H1 (cell line): ENCODE measurements at regions not wholly inside any gene's neighbourhood (a gene's known extent, or its start where the extent isn't known, plus 50 kb on each side); places are given as distances from the start of the nearest gene placed in this dataset.

ENCODE experiments used
- CTCF ChIA-PET: fragments of 300-600 bp; sonication (Branson Sonifier 250); formaldehyde crosslinking; loops from one replicate; lab custom pipeline; 2021; ENCODE audit not compliant: partially characterized antibody; lab: Charles Lee
- POLR2A ChIA-PET: fragments of 300-600 bp; sonication (Branson Sonifier 250); formaldehyde crosslinking; loops from one replicate; lab custom pipeline; 2021; ENCODE audit warnings: inconsistent platforms; ENCODE audit not compliant: partially characterized antibody; lab: Charles Lee
- DNase-seq, 2 experiments: peaks; one replicate each; pipeline versions ENCODE4 v3.0.0 to v3.0.0-alpha.2; 2010 to 2022; ENCODE audit warnings: low spot score in 2 of 2, low read depth in 1 of 2, mixed read lengths in 1 of 2
- FAIRE-seq: peaks from 2 replicates; lab custom pipeline; 2011; peaks lifted over from hg19 to GRCh38; lab: Jason Lieb, UNC
- H2AFZ ChIP-seq: 2 replicates; pipeline ENCODE4 v1.8.1; 2012; ENCODE audit warnings: low read length, inconsistent platforms
- H2AK5ac ChIP-seq: 2 replicates; pipeline ENCODE4 v1.6.1; 2013; ENCODE audit warnings: low read depth, low read length
- H2BK120ac ChIP-seq: replicated peaks from 2 replicates; pipeline ENCODE3; 2013; ENCODE audit warnings: low read depth, low read length, inconsistent platforms
- H2BK12ac ChIP-seq: 2 replicates; pipeline ENCODE4 v1.6.1; 2013; ENCODE audit warnings: low read depth, low read length
- H2BK15ac ChIP-seq: 2 replicates; pipeline ENCODE4 v1.6.1; 2013; ENCODE audit warnings: low read length
- H2BK20ac ChIP-seq: 2 replicates; pipeline ENCODE4 v1.6.1; 2013; ENCODE audit warnings: low read length
- H2BK5ac ChIP-seq: 2 replicates; pipeline ENCODE4 v1.6.1; 2013; ENCODE audit warnings: low read depth, low read length
- H3K14ac ChIP-seq: 2 replicates; pipeline ENCODE4 v1.6.1; 2013; ENCODE audit warnings: inconsistent platforms; ENCODE audit not compliant: insufficient read length
- H3K18ac ChIP-seq: 2 replicates; pipeline ENCODE4 v1.6.1; 2013; ENCODE audit warnings: low read length; ENCODE audit errors: extremely low read depth
- H3K23ac ChIP-seq: 2 replicates; pipeline ENCODE4 v1.6.1; 2013; ENCODE audit warnings: inconsistent platforms; ENCODE audit not compliant: insufficient read length
- H3K23me2 ChIP-seq: 2 replicates; pipeline ENCODE4 v1.6.1; 2013; ENCODE audit warnings: low read depth, low read length
- H3K27ac ChIP-seq: 2 replicates; pipeline ENCODE4 v1.6.1; 2011; ENCODE audit warnings: low read depth, low read length, inconsistent platforms
- H3K27me3 ChIP-seq, 4 experiments: replicated peaks in 1 of 4; 1 replicate in 1 of 4; 2 replicates in 3 of 4; pipeline versions ENCODE4 v1.6.1 to v1.8.1; 2011 to 2013; ENCODE audit warnings: low read length in 3 of 4, mild to moderate bottlenecking in 3 of 4, inconsistent platforms in 2 of 4, mixed read lengths in 2 of 4, moderate library complexity in 1 of 4; ENCODE audit not compliant: control insufficient read depth in 3 of 4, insufficient read depth in 3 of 4; ENCODE audit errors: extremely low read depth in 1 of 4
- H3K36me3 ChIP-seq, 4 experiments: 2 replicates each; pipeline versions ENCODE4 v1.6.1 to v1.8.1; 2011 to 2013; ENCODE audit warnings: mild to moderate bottlenecking in 4 of 4, low read length in 3 of 4, moderate library complexity in 2 of 4, control low read depth in 1 of 4, inconsistent platforms in 1 of 4; ENCODE audit not compliant: insufficient read depth in 4 of 4, control insufficient read depth in 2 of 4
- H3K4ac ChIP-seq: replicated peaks from 2 replicates; pipeline ENCODE3; 2013; ENCODE audit warnings: low read length, low read depth, mixed read lengths, inconsistent platforms; ENCODE audit not compliant: insufficient read length
- H3K4me1 ChIP-seq, 4 experiments: replicated peaks in 1 of 4; 1 replicate in 1 of 4; 2 replicates in 3 of 4; pipeline versions ENCODE4 v1.6.1 to v1.8.1; 2011 to 2013; ENCODE audit warnings: low read length in 3 of 4, inconsistent platforms in 2 of 4, mixed read lengths in 1 of 4; ENCODE audit not compliant: insufficient read depth in 4 of 4, control insufficient read depth in 3 of 4
- H3K4me2 ChIP-seq, 2 experiments: 2 replicates each; pipeline versions ENCODE4 v1.6.1 to v1.8.1; 2011 to 2013; ENCODE audit warnings: low read depth in 2 of 2, low read length in 2 of 2, control low read depth in 1 of 2, inconsistent platforms in 1 of 2, mild to moderate bottlenecking in 1 of 2; ENCODE audit not compliant: insufficient read depth in 1 of 2
- H3K4me3 ChIP-seq, 4 experiments: fragments of 200-600, 300-600 bp in 1 of 4; sonication (generic), shearing (Covaris generic), sonication (Bioruptor Twin) in 1 of 4; 2 replicates each; pipeline versions ENCODE4 v1.5.1 to v1.8.1; 2011 to 2016; ENCODE audit warnings: low read length in 4 of 4, low read depth in 3 of 4, control low read depth in 2 of 4, inconsistent platforms in 2 of 4, mild to moderate bottlenecking in 2 of 4, mixed read lengths in 1 of 4, moderate library complexity in 1 of 4; ENCODE audit not compliant: insufficient read depth in 2 of 4; ENCODE audit errors: extremely low read depth in 1 of 4
- H3K56ac ChIP-seq: replicated peaks from 2 replicates; pipeline ENCODE3; 2013; ENCODE audit warnings: low read depth, mild to moderate bottlenecking, mixed read lengths, low read length, inconsistent platforms; ENCODE audit not compliant: insufficient read length
- H3K79me1 ChIP-seq: 2 replicates; pipeline ENCODE4 v1.6.1; 2013; ENCODE audit warnings: low read depth, low read length, control low read depth
- H3K79me2 ChIP-seq, 2 experiments: 2 replicates each; pipeline versions ENCODE4 v1.6.1 to v1.8.1; 2012 to 2013; ENCODE audit warnings: low read length in 2 of 2, mild to moderate bottlenecking in 2 of 2, inconsistent platforms in 1 of 2; ENCODE audit not compliant: insufficient read depth in 2 of 2, control insufficient read depth in 1 of 2
- H3K9ac ChIP-seq, 4 experiments: replicated peaks in 1 of 4; 1 replicate in 1 of 4; 2 replicates in 3 of 4; pipeline versions ENCODE4 v1.6.1 to v1.8.1; 2011 to 2013; ENCODE audit warnings: low read depth in 3 of 4, low read length in 3 of 4, control low read depth in 2 of 4, mild to moderate bottlenecking in 2 of 4, moderate library complexity in 2 of 4, inconsistent platforms in 1 of 4; ENCODE audit errors: extremely low read depth in 1 of 4
- H3K9me3 ChIP-seq, 2 experiments: 2 replicates each; pipeline versions ENCODE4 v1.6.1 to v1.8.1; 2012 to 2013; ENCODE audit warnings: mild to moderate bottlenecking in 2 of 2, moderate library complexity in 2 of 2, control low read depth in 1 of 2, inconsistent platforms in 1 of 2, low read depth in 1 of 2, low read length in 1 of 2, mixed read lengths in 1 of 2; ENCODE audit not compliant: insufficient read depth in 2 of 2
- H4K20me1 ChIP-seq, 2 experiments: replicated peaks in 1 of 2; 2 replicates each; pipeline versions ENCODE3 to v1.8.1; 2011 to 2013; ENCODE audit warnings: inconsistent platforms in 2 of 2, low read length in 2 of 2, mild to moderate bottlenecking in 1 of 2; ENCODE audit not compliant: insufficient read depth in 2 of 2, control insufficient read depth in 1 of 2
- H4K5ac ChIP-seq: 2 replicates; pipeline ENCODE4 v1.6.1; 2013; ENCODE audit warnings: low read length, low read depth, mixed read lengths, inconsistent platforms; ENCODE audit not compliant: insufficient read length
- H4K8ac ChIP-seq: 2 replicates; pipeline ENCODE4 v1.8.0; 2013; ENCODE audit warnings: mild to moderate bottlenecking, moderate library complexity, low read length, inconsistent platforms; ENCODE audit not compliant: insufficient read depth; ENCODE audit errors: extremely low read depth
- H4K91ac ChIP-seq: replicated peaks from 2 replicates; pipeline ENCODE3; 2013; ENCODE audit warnings: low read length, mixed read lengths, inconsistent platforms; ENCODE audit not compliant: insufficient read length
- BCL11A ChIP-seq, 2 experiments: IDR thresholded peaks; one replicate each; pipeline ENCODE4 v1.6.1; 2011; ENCODE audit warnings: low read depth in 2 of 2, low read length in 2 of 2, mild to moderate bottlenecking in 2 of 2
- CEBPB ChIP-seq: IDR thresholded peaks from 2 replicates; pipeline ENCODE4 v1.6.1; 2012; ENCODE audit warnings: low read depth, low read length
- EP300 ChIP-seq, 2 experiments: IDR thresholded peaks; 1 replicate in 1 of 2; 2 replicates in 1 of 2; pipeline ENCODE4 v1.6.1; 2011 to 2012; ENCODE audit warnings: low read depth in 2 of 2, low read length in 2 of 2, mild to moderate bottlenecking in 2 of 2, borderline replicate concordance in 1 of 2, inconsistent platforms in 1 of 2, moderate library complexity in 1 of 2
- GTF2F1 ChIP-seq: IDR thresholded peaks from 2 replicates; pipeline ENCODE4 v1.6.1; 2012; ENCODE audit warnings: low read depth, low read length, improper control_type of control experiment, borderline replicate concordance
- KDM1A ChIP-seq: fragments of 200-600, 300-600 bp; sonication (generic); IDR thresholded peaks from 2 replicates; pipeline ENCODE4 v1.7.1; 2016; ENCODE audit warnings: mild to moderate bottlenecking, low read length, borderline replicate concordance
- NRF1 ChIP-seq: IDR thresholded peaks from 2 replicates; pipeline ENCODE4 v1.6.1; 2011; ENCODE audit warnings: mild to moderate bottlenecking, low read depth, low read length, improper control_type of control experiment
- POLR2A ChIP-seq, 2 experiments: IDR thresholded peaks; 1 replicate in 1 of 2; 2 replicates in 1 of 2; pipeline ENCODE4 v1.6.1; 2011; ENCODE audit warnings: low read depth in 2 of 2, low read length in 2 of 2, mild to moderate bottlenecking in 2 of 2; ENCODE audit errors: control extremely low read depth in 1 of 2
- RAD21 ChIP-seq, 2 experiments: IDR thresholded peaks in 1 of 2; conservative IDR thresholded peaks in 1 of 2; 2 replicates each; pipeline ENCODE4 v1.6.1; 2011; ENCODE audit warnings: low read depth in 2 of 2, low read length in 2 of 2, improper control_type of control experiment in 1 of 2, inconsistent platforms in 1 of 2, mild to moderate bottlenecking in 1 of 2, moderate library complexity in 1 of 2
- RFX5 ChIP-seq: IDR thresholded peaks from 2 replicates; pipeline ENCODE4 v1.6.1; 2011; ENCODE audit warnings: low read depth, low read length, improper control_type of control experiment, borderline replicate concordance
- SAP30 ChIP-seq: fragments of 300-600 bp; sonication (generic); IDR thresholded peaks from 2 replicates; pipeline ENCODE4 v1.7.1; 2012; ENCODE audit warnings: low read length, moderate library complexity, mild to moderate bottlenecking, inconsistent platforms; ENCODE audit not compliant: insufficient read depth, insufficient replicate concordance
- SP4 ChIP-seq: IDR thresholded peaks from 2 replicates; pipeline ENCODE4 v1.6.1; 2012; ENCODE audit warnings: low read length, inconsistent platforms
- SRF ChIP-seq: IDR thresholded peaks from 2 replicates; pipeline ENCODE4 v1.6.1; 2011; ENCODE audit warnings: mild to moderate bottlenecking, low read depth, low read length, moderate library complexity
- TCF12 ChIP-seq: IDR thresholded peaks from 2 replicates; pipeline ENCODE4 v1.6.1; 2011; ENCODE audit warnings: low read depth, mild to moderate bottlenecking, low read length
- YY1 ChIP-seq: IDR thresholded peaks from 2 replicates; pipeline ENCODE4 v1.6.1; 2011; ENCODE audit warnings: low read depth, mild to moderate bottlenecking, low read length
- WGBS, 2 experiments: shearing (Covaris generic) in 1 of 2; methylation state at CpG; one replicate each; pipeline versions ENCODE4 v1.1.6 to v1.1.7; 2013 to 2015; ENCODE audit warnings: low lambda C conversion rate in 2 of 2, mixed read lengths in 2 of 2, inconsistent platforms in 1 of 2, low coverage in 1 of 2, missing lambda C conversion rate in 1 of 2; ENCODE audit not compliant: insufficient replicate concordance in 2 of 2, insufficient coverage in 1 of 2, insufficient read length in 1 of 2; ENCODE audit errors: extremely low coverage in 1 of 2, missing lambda C conversion rate in 1 of 2; 5-methylcytosine and 5-hydroxymethylcytosine counted together
- TF ChIP-seq, protein P1 (sequence below): IDR thresholded peaks from 2 replicates; pipeline ENCODE4 v1.6.1; 2012; ENCODE audit warnings: inconsistent platforms

DNA sequence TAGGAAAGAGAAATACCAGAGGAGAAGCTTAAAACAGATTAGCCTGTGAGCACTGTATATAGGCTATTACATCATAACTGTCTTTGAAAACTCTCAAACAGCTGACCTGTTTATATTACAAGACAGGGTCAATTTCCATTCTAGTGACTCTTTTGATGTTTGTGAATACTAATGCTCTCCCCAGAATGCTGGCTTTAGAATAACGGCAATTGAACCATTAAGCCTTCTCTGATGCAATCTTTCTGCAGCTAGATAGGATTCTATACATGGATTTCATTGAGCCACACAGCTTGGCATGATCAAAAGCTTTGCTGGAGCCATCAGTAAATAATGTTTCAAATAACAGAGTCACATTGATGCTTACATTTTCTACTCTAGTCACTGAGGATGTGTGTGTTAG is 122.7 kb upstream of the FAT3 start:
- Histone ChIP-seq H3K79me1 (no peaks in the 10 kb centered on the region), H3K4me2 (no peak overlapping the region), H2BK120ac (no peak overlapping the region), H2BK5ac (no peak overlapping the region), H2AFZ (no peak overlapping the region), H3K4me3 (no peak overlapping the region), H2BK12ac (no peak overlapping the region), H2AK5ac (no peak overlapping the region), H3K79me2 (no peaks in the 10 kb centered on the region), H2BK20ac (no peak overlapping the region), H3K9ac (no peak overlapping the region), H4K8ac (no peak overlapping the region), H3K27me3 (no peaks in the 10 kb centered on the region), H3K14ac (no peak overlapping the region), H3K18ac (no peak overlapping the region), H4K5ac (no peak overlapping the region), H3K27ac (no peak overlapping the region), H4K91ac (no peak overlapping the region), H3K23me2 (no peaks in the 10 kb centered on the region), H4K20me1 (no peaks in the 10 kb centered on the region), H3K4me1 (peaks cover 0 to 6% (median 2%) of the 10 kb centered on the region in 4 experiments; a peak in 4 of 7 replicates), H3K4ac (no peak overlapping the region), H3K9me3 (no peaks in the 10 kb centered on the region), H3K23ac (no peak overlapping the region), H2BK15ac (no peak overlapping the region), H3K36me3 (no peaks in the 10 kb centered on the region; a peak in 1 of 8 replicates), H3K56ac (no peak overlapping the region)
- 65% methylated on average over 1 of the region's 1 CpG; no CpG with 5 or more reads in 1 of the 2 experiments for WGBS, 2 experiments
- DNase-seq (no peak), FAIRE-seq (no peak)
- ChIA-PET CTCF (interaction anchor here (0.6 kb wide), 1 partner anchor 1094 kb away, joined by 3 read pairs; no protein-coding TSS in a partner anchor), POLR2A (no interaction called here)
- TF ChIP-seq NRF1 (no peak), RAD21 (IDR thresholded peaks at IDR 0.05 in 1 of 2, conservative IDR thresholded peaks at IDR 0.05 in 1 of 2; ENCODE audit: low read depth in 2 of 2, low read length in 2 of 2) (no peak), EP300 (IDR thresholded peaks at IDR 0.05; ENCODE audit: borderline replicate concordance in 1 of 2, low read depth in 2 of 2, low read length in 2 of 2) (no peak), BCL11A (IDR thresholded peaks at IDR 0.05; ENCODE audit: low read depth in 2 of 2, low read length in 2 of 2) (no peak), CEBPB (no peak), SAP30 (no peak), YY1 (no peak), SP4 (no peak), GTF2F1 (no peak), TCF12 (no peak), SRF (no peak), RFX5 (no peak), KDM1A (no peak), POLR2A (IDR thresholded peaks at IDR 0.05; ENCODE audit: control extremely low read depth in 1 of 2, low read depth in 2 of 2, low read length in 2 of 2) (no peak)
- TF ChIP-seq, protein P1, sequence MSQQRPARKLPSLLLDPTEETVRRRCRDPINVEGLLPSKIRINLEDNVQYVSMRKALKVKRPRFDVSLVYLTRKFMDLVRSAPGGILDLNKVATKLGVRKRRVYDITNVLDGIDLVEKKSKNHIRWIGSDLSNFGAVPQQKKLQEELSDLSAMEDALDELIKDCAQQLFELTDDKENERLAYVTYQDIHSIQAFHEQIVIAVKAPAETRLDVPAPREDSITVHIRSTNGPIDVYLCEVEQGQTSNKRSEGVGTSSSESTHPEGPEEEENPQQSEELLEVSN = no peak
